ENCODE measurements at regions not wholly inside any gene's neighbourhood (a gene's known extent, or its start where the extent isn't known, plus 50 kb on each side); places are given as distances from the start of the nearest gene placed in this dataset.

DNA sequence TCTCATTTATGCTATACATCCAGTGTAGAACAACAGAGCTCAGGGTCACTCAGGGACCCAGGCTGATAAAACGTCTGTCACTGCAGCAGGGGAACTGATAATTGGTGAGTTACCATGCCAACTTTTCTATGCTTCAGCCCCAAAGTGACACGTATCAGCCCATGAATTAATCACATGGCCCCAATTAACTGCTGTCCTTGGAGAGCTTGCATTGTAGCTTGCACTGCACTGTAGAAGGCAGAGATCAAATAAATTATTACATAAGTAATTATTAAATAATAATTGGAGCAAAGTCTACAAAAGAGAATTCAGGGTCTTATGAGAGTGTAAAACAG is 144.6 kb downstream of the SUDS3 start:
- TF ChIP-seq POLR2A (IDR thresholded peaks at IDR 0.05; ENCODE audit: low read depth, low read length): no peak
- no peak for TF ChIP-seq POLR2AphosphoS5 (IDR thresholded peaks at IDR 0.05; ENCODE audit: low read depth, low read length)
- no peak for TF ChIP-seq TAF1 (IDR thresholded peaks at IDR 0.05; ENCODE audit: low read depth, low read length)

All from GM12891 (cell line).